Loucy (cell line): ENCODE measurements at regions not wholly inside any gene's neighbourhood (a gene's known extent, or its start where the extent isn't known, plus 50 kb on each side); places are given as distances from the start of the nearest gene placed in this dataset.

Experiments used
- H2AFZ ChIP-seq: fragments of 200-600 bp; sonication (generic); 2 replicates; pipeline ENCODE4 v1.6.0; 2016; ENCODE audit warnings: antibody characterized with exemption, mild to moderate bottlenecking, low read length, moderate library complexity
- H3F3A ChIP-seq: fragments of 200-600 bp; 2 replicates; pipeline ENCODE4 v1.6.0; 2016; ENCODE audit warnings: antibody characterized with exemption, low read depth, mild to moderate bottlenecking
- H3K27me3 ChIP-seq: fragments of 200-600 bp; sonication (generic); 2 replicates; pipeline ENCODE4 v1.6.1; 2014; ENCODE audit warnings: low read length, mild to moderate bottlenecking; ENCODE audit not compliant: insufficient read depth, poor library complexity, severe bottlenecking
- H3K36me3 ChIP-seq: fragments of 200-600 bp; sonication (generic); 2 replicates; pipeline ENCODE4 v1.6.1; 2016; ENCODE audit warnings: low read length; ENCODE audit not compliant: insufficient read depth
- H3K4me1 ChIP-seq: fragments of 200-600 bp; sonication (generic); 2 replicates; pipeline ENCODE4 v1.5.1; 2014; ENCODE audit warnings: low read length, mild to moderate bottlenecking; ENCODE audit not compliant: insufficient read depth, poor library complexity, severe bottlenecking
- H3K4me2 ChIP-seq: fragments of 200-600 bp; sonication (generic); 2 replicates; pipeline ENCODE4 v1.6.0; 2014; ENCODE audit warnings: antibody characterized with exemption, low read length, low read depth, mild to moderate bottlenecking; ENCODE audit not compliant: poor library complexity, severe bottlenecking
- H3K4me3 ChIP-seq: fragments of 200-600 bp; sonication (generic); 2 replicates; pipeline ENCODE4 v1.5.1; 2014; ENCODE audit warnings: low read length, mild to moderate bottlenecking, mixed read lengths; ENCODE audit not compliant: poor library complexity, severe bottlenecking
- H3K79me2 ChIP-seq: fragments of 200-600 bp; sonication (generic); 2 replicates; pipeline ENCODE4 v1.6.1; 2014; ENCODE audit warnings: low read length; ENCODE audit not compliant: insufficient read depth
- H3K9ac ChIP-seq: fragments of 200-600 bp; sonication (generic); 2 replicates; pipeline ENCODE4 v1.6.0; 2014; ENCODE audit warnings: mild to moderate bottlenecking, low read depth, low read length, moderate library complexity; ENCODE audit not compliant: poor library complexity, severe bottlenecking
- H3K9me2 ChIP-seq: fragments of 200-600 bp; sonication (generic); replicated peaks from 2 replicates; pipeline ENCODE4 v1.6.1; 2016; ENCODE audit warnings: low read depth, low read length, mixed read lengths
- H3K9me3 ChIP-seq: fragments of 200-600 bp; sonication (generic); 2 replicates; pipeline ENCODE4 v1.6.1; 2014; ENCODE audit warnings: mild to moderate bottlenecking, antibody characterized with exemption, low read length, low read depth; ENCODE audit not compliant: insufficient read depth
- H4K20me1 ChIP-seq: fragments of 200-600 bp; sonication (generic); 2 replicates; pipeline ENCODE4 v1.6.0; 2014; ENCODE audit warnings: antibody characterized with exemption, low read length, mild to moderate bottlenecking; ENCODE audit not compliant: insufficient read depth, poor library complexity, severe bottlenecking
- CTCF ChIP-seq: fragments of 200-600 bp; sonication (generic); conservative IDR thresholded peaks from 2 replicates; pipeline ENCODE4 v1.5.1; 2014; ENCODE audit warnings: mild to moderate bottlenecking, antibody characterized with exemption, low read length
- EZH2phosphoT487 ChIP-seq: fragments of 200-600 bp; IDR thresholded peaks from 2 replicates; pipeline ENCODE4 v1.6.1; 2018; ENCODE audit warnings: antibody characterized with exemption, mild to moderate bottlenecking, moderate library complexity, borderline replicate concordance

GRCh38 chr12:84247931-84248330 is 664.7 kb downstream of the SLC6A15 start:
- no peak overlapping the region for H3K4me2 ChIP-seq
- no peak overlapping the region for H3K4me3 ChIP-seq
- TF ChIP-seq CTCF (no peak), EZH2phosphoT487 (no peak)
- H4K20me1 ChIP-seq, result no peaks in the 10 kb centered on the region
- H3F3A ChIP-seq, result no peaks in the 10 kb centered on the region
- H3K79me2 ChIP-seq, result no peaks in the 10 kb centered on the region
- H3K4me1 ChIP-seq, result no peaks in the 10 kb centered on the region
- no peaks in the 10 kb centered on the region for H3K36me3 ChIP-seq
- no peaks in the 10 kb centered on the region; the same call in 1 of the 2 replicates for H3K9me2 ChIP-seq
- no peaks in the 10 kb centered on the region; the same call in 1 of the 2 replicates for H3K9me3 ChIP-seq
- H3K27me3 ChIP-seq, result no peaks in the 10 kb centered on the region
- no peak overlapping the region for H3K9ac ChIP-seq
- no peak overlapping the region for H2AFZ ChIP-seq

- Histone ChIP-seq H3K9ac (no peak overlapping the region), H3K9me3 (no peaks in the 10 kb centered on the region), H3K36me3 (no peaks in the 10 kb centered on the region), H3F3A (no peaks in the 10 kb centered on the region), H3K27me3 (no peaks in the 10 kb centered on the region), H3K9me2 (no peaks in the 10 kb centered on the region; the same call in 1 of the 2 replicates), H2AFZ (no peak overlapping the region), H3K4me3 (no peak overlapping the region), H3K4me2 (no peak overlapping the region), H3K79me2 (no peaks in the 10 kb centered on the region), H4K20me1 (no peaks in the 10 kb centered on the region), H3K4me1 (no peaks in the 10 kb centered on the region)
- no peak for TF ChIP-seq CTCF
- TF ChIP-seq EZH2phosphoT487, result no peak
Measured at GRCh38 chr12:84243686-84244085, 668.9 kb downstream of the SLC6A15 start.

GRCh38 chr12:84222841-84223240 is 689.8 kb downstream of the SLC6A15 start:
- no peaks in the 10 kb centered on the region for H3K79me2 ChIP-seq
- no peak overlapping the region for H3K4me3 ChIP-seq
- H3K4me2 ChIP-seq, result no peak overlapping the region
- H4K20me1 ChIP-seq, result no peaks in the 10 kb centered on the region
- H3K9ac ChIP-seq, result no peak overlapping the region
- no peaks in the 10 kb centered on the region for H3K9me3 ChIP-seq
- no peak for TF ChIP-seq CTCF
- no peak for TF ChIP-seq EZH2phosphoT487
- H3K4me1 ChIP-seq, result no peaks in the 10 kb centered on the region
- H3K27me3 ChIP-seq, result no peaks in the 10 kb centered on the region
- H3K36me3 ChIP-seq, result no peaks in the 10 kb centered on the region
- no peak overlapping the region for H2AFZ ChIP-seq
- no peaks in the 10 kb centered on the region for H3F3A ChIP-seq
- no peaks in the 10 kb centered on the region for H3K9me2 ChIP-seq
